ENCODE measurements at regions not wholly inside any gene's neighbourhood (a gene's known extent, or its start where the extent isn't known, plus 50 kb on each side); places are given as distances from the start of the nearest gene placed in this dataset.

DNA sequence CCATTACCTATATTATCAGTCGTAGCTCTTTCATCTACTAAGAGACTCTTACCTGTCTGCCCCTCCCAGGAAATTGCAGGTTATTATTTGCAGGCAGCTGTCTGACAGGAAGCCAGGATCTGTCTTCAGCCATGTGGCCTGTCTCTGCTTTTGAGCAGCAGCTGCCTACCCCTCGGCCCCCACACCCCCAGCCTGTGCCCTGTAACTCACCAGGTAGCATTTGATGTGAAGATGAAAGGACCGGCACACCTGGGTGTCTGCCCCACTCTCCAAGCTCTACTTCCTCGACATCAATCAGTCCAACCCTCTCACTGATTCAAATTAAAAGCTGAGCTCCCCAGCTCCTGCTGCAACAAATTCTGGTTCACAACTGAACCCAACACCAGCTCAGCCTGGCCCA is 197.2 kb upstream of the CTNNB1 start:
- H3K27ac ChIP-seq: no peak overlapping the region
- no peak for DNase-seq (ENCODE audit: low read depth, low spot score)
- TF ChIP-seq POLR2AphosphoS5 (IDR thresholded peaks at IDR 0.05; ENCODE audit: borderline replicate concordance, low read depth, low read length): no peak

GRCh38 chr3:41007399-41007798 is 191.9 kb upstream of the CTNNB1 start:
- Histone ChIP-seq H3K9ac (ENCODE audit: insufficient read length) (no peak overlapping the region), H3K36me3 (ENCODE audit: insufficient read depth, low read length) (no peaks in the 10 kb centered on the region), H3K4me3 (no peak overlapping the region), H3K27ac (no peak overlapping the region), H3K9me3 (ENCODE audit: low read depth, low read length) (no peaks in the 10 kb centered on the region)
- DNase-seq (ENCODE audit: low read depth, low spot score): no peak
- TF ChIP-seq POLR2AphosphoS5 (IDR thresholded peaks at IDR 0.05; ENCODE audit: borderline replicate concordance, low read depth, low read length) (no peak), FOXP2 (optimal IDR thresholded peaks at IDR 0.05; ENCODE audit: control extremely low read depth, extremely low read length, insufficient read depth) (no peak), EZH2 (IDR thresholded peaks at IDR 0.05) (no peak)

More for the DNA sequence above, 197.2 kb upstream of the CTNNB1 start:
- no peaks in the 10 kb centered on the region for H3K9me3 ChIP-seq (ENCODE audit: low read depth, low read length)
- H3K4me3 ChIP-seq: no peak overlapping the region
- no peak overlapping the region for H3K9ac ChIP-seq (ENCODE audit: insufficient read length)
- H3K36me3 ChIP-seq (ENCODE audit: insufficient read depth, low read length): no peaks in the 10 kb centered on the region

DNA sequence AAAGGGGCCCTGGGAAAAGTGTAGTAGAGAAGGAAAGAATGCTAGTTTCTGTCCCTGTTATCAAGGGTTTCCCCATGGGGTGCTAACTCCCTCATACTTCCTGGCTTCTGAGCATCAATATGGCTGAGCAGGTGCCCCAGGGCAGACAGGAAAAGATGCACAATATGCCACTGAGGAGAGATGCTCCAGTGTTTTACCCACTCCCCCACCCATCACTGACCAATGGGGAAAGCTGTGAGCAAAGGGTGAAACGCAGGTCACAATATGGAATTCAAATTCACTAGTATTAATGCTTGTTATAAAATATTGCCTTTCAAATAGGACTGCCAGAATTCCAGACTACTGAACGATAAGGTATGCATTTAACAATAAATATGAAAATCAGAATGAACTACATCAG is 187.5 kb upstream of the CTNNB1 start:
- Histone ChIP-seq H3K27ac (no peak overlapping the region), H3K9me3 (ENCODE audit: low read depth, low read length) (no peaks in the 10 kb centered on the region), H3K9ac (ENCODE audit: insufficient read length) (no peak overlapping the region), H3K36me3 (ENCODE audit: insufficient read depth, low read length) (no peaks in the 10 kb centered on the region), H3K4me3 (no peak overlapping the region)
- no peak for TF ChIP-seq EZH2 (IDR thresholded peaks at IDR 0.05)
- TF ChIP-seq POLR2AphosphoS5 (IDR thresholded peaks at IDR 0.05; ENCODE audit: borderline replicate concordance, low read depth, low read length): no peak
- no peak for TF ChIP-seq FOXP2 (optimal IDR thresholded peaks at IDR 0.05; ENCODE audit: control extremely low read depth, extremely low read length, insufficient read depth)
- DNase-seq (ENCODE audit: low read depth, low spot score): no peak

- Histone ChIP-seq H3K27ac (no peak overlapping the region), H3K4me3 (no peak overlapping the region), H3K9ac (ENCODE audit: insufficient read length) (no peak overlapping the region), H3K9me3 (ENCODE audit: low read depth, low read length) (no peaks in the 10 kb centered on the region), H3K36me3 (ENCODE audit: insufficient read depth, low read length) (no peaks in the 10 kb centered on the region)
- no peak for DNase-seq (ENCODE audit: low read depth, low spot score)
- TF ChIP-seq FOXP2 (optimal IDR thresholded peaks at IDR 0.05; ENCODE audit: control extremely low read depth, extremely low read length, insufficient read depth): no peak
These were observed 180.4 kb upstream of the CTNNB1 start for GRCh38 chr3:41018855-41019254.

GRCh38 chr3:41024031-41024836 is 175.1 kb upstream of the CTNNB1 start:
- Histone ChIP-seq H3K9me3 (ENCODE audit: low read depth, low read length) (no peaks in the 10 kb centered on the region), H3K4me3 (no peak overlapping the region), H3K36me3 (ENCODE audit: insufficient read depth, low read length) (no peaks in the 10 kb centered on the region), H3K27ac (no peak overlapping the region), H3K9ac (ENCODE audit: insufficient read length) (no peak overlapping the region)
- no peak for DNase-seq (ENCODE audit: low read depth, low spot score)
- TF ChIP-seq POLR2AphosphoS5 (IDR thresholded peaks at IDR 0.05; ENCODE audit: borderline replicate concordance, low read depth, low read length) (no peak), EZH2 (IDR thresholded peaks at IDR 0.05) (no peak), FOXP2 (optimal IDR thresholded peaks at IDR 0.05; ENCODE audit: control extremely low read depth, extremely low read length, insufficient read depth) (no peak)

GRCh38 chr3:41026394-41027177 is 172.7 kb upstream of the CTNNB1 start:
- Histone ChIP-seq H3K4me3 (no peak overlapping the region), H3K36me3 (ENCODE audit: insufficient read depth, low read length) (no peaks in the 10 kb centered on the region), H3K27ac (no peak overlapping the region), H3K9ac (ENCODE audit: insufficient read length) (no peak overlapping the region), H3K9me3 (ENCODE audit: low read depth, low read length) (no peaks in the 10 kb centered on the region)
- DNase-seq (ENCODE audit: low read depth, low spot score): no peak
- TF ChIP-seq FOXP2 (optimal IDR thresholded peaks at IDR 0.05; ENCODE audit: control extremely low read depth, extremely low read length, insufficient read depth): no peak
- TF ChIP-seq EZH2 (IDR thresholded peaks at IDR 0.05): no peak
- no peak for TF ChIP-seq POLR2AphosphoS5 (IDR thresholded peaks at IDR 0.05; ENCODE audit: borderline replicate concordance, low read depth, low read length)

DNA sequence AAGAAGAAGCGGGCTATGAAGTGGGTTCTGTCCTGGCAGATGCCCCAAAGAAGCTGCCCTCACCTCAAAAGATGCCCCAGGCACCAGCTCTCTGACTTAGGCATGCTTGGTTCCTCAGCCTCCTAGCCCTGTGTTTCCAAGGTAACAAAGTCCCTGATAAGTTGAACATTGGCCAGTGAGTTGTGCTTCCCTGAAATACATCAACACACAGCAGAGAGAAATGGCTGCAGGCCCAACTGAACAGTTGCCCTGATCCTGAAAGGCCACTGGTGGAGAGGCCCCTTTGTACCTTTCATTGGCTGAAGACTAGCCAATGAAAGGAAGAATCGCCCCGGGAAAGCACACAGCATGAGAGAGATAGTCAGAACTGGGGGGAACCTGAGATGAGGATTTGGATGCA is 169.9 kb upstream of the CTNNB1 start:
- Histone ChIP-seq H3K9me3 (ENCODE audit: low read depth, low read length) (no peaks in the 10 kb centered on the region), H3K27ac (no peak overlapping the region), H3K4me3 (no peak overlapping the region), H3K36me3 (ENCODE audit: insufficient read depth, low read length) (no peaks in the 10 kb centered on the region), H3K9ac (ENCODE audit: insufficient read length) (no peak overlapping the region)
- DNase-seq (ENCODE audit: low read depth, low spot score): no peak
- TF ChIP-seq FOXP2 (optimal IDR thresholded peaks at IDR 0.05; ENCODE audit: control extremely low read depth, extremely low read length, insufficient read depth) (no peak), POLR2AphosphoS5 (IDR thresholded peaks at IDR 0.05; ENCODE audit: borderline replicate concordance, low read depth, low read length) (no peak), EZH2 (IDR thresholded peaks at IDR 0.05) (no peak)

DNA sequence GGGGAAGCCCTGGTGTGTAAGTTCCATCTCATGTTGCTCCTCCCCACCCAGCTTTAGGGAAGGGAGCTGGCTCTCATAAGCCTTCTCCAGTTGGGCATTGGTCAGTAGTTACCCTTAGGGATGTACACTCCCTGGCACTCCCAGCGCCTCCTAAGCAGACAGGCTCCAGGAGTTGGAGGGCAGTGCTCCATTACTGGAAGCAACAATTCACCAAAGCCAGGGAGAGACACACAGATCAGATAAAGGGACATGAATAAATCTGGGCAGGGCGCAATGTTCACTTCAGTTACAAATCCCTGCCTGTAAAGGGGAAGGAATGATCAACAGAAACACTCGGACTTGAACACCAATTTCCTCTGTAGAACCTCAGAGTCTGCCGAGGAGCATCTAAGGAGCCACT is 169.1 kb upstream of the CTNNB1 start:
- no peaks in the 10 kb centered on the region for H3K36me3 ChIP-seq (ENCODE audit: insufficient read depth, low read length)
- H3K4me3 ChIP-seq: no peak overlapping the region
- no peak for TF ChIP-seq EZH2 (IDR thresholded peaks at IDR 0.05)
- no peak for TF ChIP-seq FOXP2 (optimal IDR thresholded peaks at IDR 0.05; ENCODE audit: control extremely low read depth, extremely low read length, insufficient read depth)
- TF ChIP-seq POLR2AphosphoS5 (IDR thresholded peaks at IDR 0.05; ENCODE audit: borderline replicate concordance, low read depth, low read length): no peak
- no peak overlapping the region for H3K9ac ChIP-seq (ENCODE audit: insufficient read length)
- H3K27ac ChIP-seq: no peak overlapping the region
- no peak for DNase-seq (ENCODE audit: low read depth, low spot score)
- H3K9me3 ChIP-seq (ENCODE audit: low read depth, low read length): no peaks in the 10 kb centered on the region

All from SK-N-MC (cell line).